ENCODE measurements at regions not wholly inside any gene's neighbourhood (a gene's known extent, or its start where the extent isn't known, plus 50 kb on each side); places are given as distances from the start of the nearest gene placed in this dataset.

GRCh38 chr9:106532306-106533015, 330.5 kb upstream of the ZNF462 start:
- DNase-seq, result no peak
- no peak for TF ChIP-seq CTCF (IDR thresholded peaks at IDR 0.05; ENCODE audit: low read depth, low read length)
- H3K9me3 ChIP-seq (ENCODE audit: severe bottlenecking), result no peaks in the 10 kb centered on the region
- no peak overlapping the region for H3K27ac ChIP-seq
- no peaks in the 10 kb centered on the region for H3K36me3 ChIP-seq
- no peak overlapping the region for H3K4me3 ChIP-seq (ENCODE audit: low read depth, low read length)
- no peaks in the 10 kb centered on the region for H3K27me3 ChIP-seq (ENCODE audit: insufficient read depth, low read depth, severe bottlenecking)

GRCh38 chr9:106534800-106535199, 328.2 kb upstream of the ZNF462 start:
- H3K27me3 ChIP-seq (ENCODE audit: insufficient read depth, low read depth, severe bottlenecking), result no peaks in the 10 kb centered on the region
- no peak overlapping the region for H3K4me3 ChIP-seq (ENCODE audit: low read depth, low read length)
- DNase-seq, result no peak
- no peaks in the 10 kb centered on the region for H3K36me3 ChIP-seq
- no peak for TF ChIP-seq CTCF (IDR thresholded peaks at IDR 0.05; ENCODE audit: low read depth, low read length)
- H3K9me3 ChIP-seq (ENCODE audit: severe bottlenecking), result peaks cover 3% of the 10 kb centered on the region
- no peak overlapping the region for H3K27ac ChIP-seq

- DNase-seq, result no peak
- Histone ChIP-seq H3K9me3 (ENCODE audit: severe bottlenecking) (peaks cover 3% of the 10 kb centered on the region), H3K27me3 (ENCODE audit: insufficient read depth, low read depth, severe bottlenecking) (no peaks in the 10 kb centered on the region), H3K36me3 (no peaks in the 10 kb centered on the region), H3K27ac (no peak overlapping the region), H3K4me3 (ENCODE audit: low read depth, low read length) (no peak overlapping the region)
- no peak for TF ChIP-seq CTCF (IDR thresholded peaks at IDR 0.05; ENCODE audit: low read depth, low read length)
Measured at GRCh38 chr9:106535439-106535838, 327.5 kb upstream of the ZNF462 start.

GRCh38 chr9:106557996-106558667, 304.8 kb upstream of the ZNF462 start:
- H3K27me3 ChIP-seq (ENCODE audit: insufficient read depth, low read depth, severe bottlenecking), result no peaks in the 10 kb centered on the region
- no peak for TF ChIP-seq CTCF (IDR thresholded peaks at IDR 0.05; ENCODE audit: low read depth, low read length)
- peaks cover 6% of the 10 kb centered on the region for H3K9me3 ChIP-seq (ENCODE audit: severe bottlenecking)
- no peaks in the 10 kb centered on the region for H3K36me3 ChIP-seq
- DNase-seq, result no peak
- no peak overlapping the region for H3K4me3 ChIP-seq (ENCODE audit: low read depth, low read length)
- no peak overlapping the region for H3K27ac ChIP-seq

GRCh38 chr9:106560540-106560939, 302.4 kb upstream of the ZNF462 start:
- Histone ChIP-seq H3K27ac (no peak overlapping the region), H3K27me3 (ENCODE audit: insufficient read depth, low read depth, severe bottlenecking) (no peaks in the 10 kb centered on the region), H3K9me3 (ENCODE audit: severe bottlenecking) (no peaks in the 10 kb centered on the region), H3K4me3 (ENCODE audit: low read depth, low read length) (no peak overlapping the region), H3K36me3 (no peaks in the 10 kb centered on the region)
- DNase-seq, result no peak
- TF ChIP-seq CTCF (IDR thresholded peaks at IDR 0.05; ENCODE audit: low read depth, low read length), result peak; percentile 52

Measured in WERI-Rb-1 (cell line).